HG02938 (cell line): ENCODE measurements at regions not wholly inside any gene's neighbourhood (a gene's known extent, or its start where the extent isn't known, plus 50 kb on each side); places are given as distances from the start of the nearest gene placed in this dataset.

ENCODE experiments used
- ATAC-seq: cut with Tn5 transposase; IDR thresholded peaks from one replicate; pipeline ENCODE4 v1.9.1; 2021; ENCODE audit warnings: mild to moderate bottlenecking, moderate library complexity; ENCODE audit not compliant: unreplicated experiment

GRCh38 chr15:91471468-91471867 is 371.4 kb downstream of the SV2B start:
- ATAC-seq, result no peak

DNA sequence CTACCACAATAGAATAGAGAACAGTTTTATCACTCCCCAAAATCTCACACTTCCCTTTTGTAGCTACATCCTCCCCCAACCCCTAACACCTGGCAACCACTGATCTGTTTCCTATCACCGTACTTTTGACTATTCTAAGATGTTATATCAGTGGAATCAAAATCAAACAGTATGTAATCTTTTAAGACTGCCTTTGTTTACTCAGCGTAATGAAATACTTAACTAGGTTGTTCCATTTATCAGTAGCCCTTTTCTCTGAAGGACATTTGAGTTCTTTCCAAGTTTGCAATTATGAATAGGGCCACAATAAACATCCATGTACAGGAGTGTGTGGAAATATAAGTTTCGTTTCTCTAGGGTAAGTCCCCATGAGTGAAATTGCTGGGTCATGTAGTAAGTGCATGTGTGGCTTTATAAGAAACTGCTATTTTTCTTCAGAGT is 372.3 kb downstream of the SV2B start:
- ATAC-seq, result no peak

GRCh38 chr15:91473894-91474545 is 374.0 kb downstream of the SV2B start:
- ATAC-seq, result no peak

GRCh38 chr15:91476861-91477260 is 376.6 kb upstream of the SLCO3A1 start:
- ATAC-seq, result no peak

GRCh38 chr15:91478717-91479191 is 374.8 kb upstream of the SLCO3A1 start:
- ATAC-seq, result no peak

GRCh38 chr15:91480426-91480825 is 373.1 kb upstream of the SLCO3A1 start:
- no peak for ATAC-seq

DNA sequence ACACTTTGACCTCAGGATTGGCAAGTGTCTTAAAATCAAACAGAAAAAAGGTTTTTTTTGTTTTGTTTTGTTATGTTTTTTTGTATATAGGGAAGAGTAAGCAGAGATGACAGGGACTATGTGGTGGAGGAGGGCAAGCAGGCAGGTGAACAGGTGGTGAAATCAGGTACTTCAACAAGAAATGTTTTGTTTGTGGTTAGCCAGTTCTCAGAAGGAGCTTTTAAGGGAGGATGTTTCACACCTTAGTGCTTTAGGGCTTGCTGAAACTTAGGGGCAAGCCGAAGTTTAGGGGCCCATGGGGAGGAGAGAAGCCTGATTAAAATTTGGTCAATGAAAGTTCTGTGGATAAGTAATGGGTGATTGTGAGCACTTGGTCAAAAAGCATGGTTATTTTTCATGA is 370.7 kb upstream of the SLCO3A1 start:
- ATAC-seq, result no peak

- no peak for ATAC-seq
Measured at GRCh38 chr15:91484141-91484540, 369.4 kb upstream of the SLCO3A1 start.

DNA sequence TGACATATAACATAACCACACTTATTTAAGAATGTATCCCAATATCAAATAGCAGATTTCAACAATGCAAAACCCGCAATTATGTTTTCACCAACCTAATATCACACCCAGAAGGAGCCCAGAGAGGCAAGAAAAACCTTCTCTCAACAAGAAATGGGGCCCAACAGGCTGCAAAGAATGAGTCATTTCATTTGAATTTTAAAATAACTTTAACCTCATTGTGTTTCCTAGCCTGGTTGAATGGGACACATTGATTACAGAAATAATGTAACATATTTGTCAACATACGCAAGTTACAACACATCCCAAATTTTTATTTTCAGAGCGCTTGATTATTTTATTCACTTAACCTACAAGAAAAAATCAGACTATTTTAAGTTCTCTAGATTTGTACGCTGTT is 365.1 kb upstream of the SLCO3A1 start:
- no peak for ATAC-seq

DNA sequence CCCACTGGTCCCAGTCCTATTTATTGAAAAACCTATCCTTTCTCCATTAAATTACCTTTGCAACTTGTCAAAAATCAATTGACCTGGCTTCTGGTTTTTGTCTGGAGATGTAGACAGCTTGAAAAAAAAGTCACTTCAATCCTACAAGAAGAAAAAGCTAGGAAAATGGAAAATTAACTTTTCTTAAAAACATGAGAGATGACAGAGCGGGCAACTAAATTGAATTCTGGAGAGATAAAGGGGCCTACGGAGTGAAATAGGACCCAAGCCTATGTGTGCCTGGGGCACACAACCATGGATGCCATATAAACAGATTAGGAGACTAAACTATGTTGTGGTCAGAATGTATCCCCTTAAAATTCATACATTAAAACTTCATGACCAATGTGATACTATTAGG is 363.3 kb upstream of the SLCO3A1 start:
- ATAC-seq, result no peak

DNA sequence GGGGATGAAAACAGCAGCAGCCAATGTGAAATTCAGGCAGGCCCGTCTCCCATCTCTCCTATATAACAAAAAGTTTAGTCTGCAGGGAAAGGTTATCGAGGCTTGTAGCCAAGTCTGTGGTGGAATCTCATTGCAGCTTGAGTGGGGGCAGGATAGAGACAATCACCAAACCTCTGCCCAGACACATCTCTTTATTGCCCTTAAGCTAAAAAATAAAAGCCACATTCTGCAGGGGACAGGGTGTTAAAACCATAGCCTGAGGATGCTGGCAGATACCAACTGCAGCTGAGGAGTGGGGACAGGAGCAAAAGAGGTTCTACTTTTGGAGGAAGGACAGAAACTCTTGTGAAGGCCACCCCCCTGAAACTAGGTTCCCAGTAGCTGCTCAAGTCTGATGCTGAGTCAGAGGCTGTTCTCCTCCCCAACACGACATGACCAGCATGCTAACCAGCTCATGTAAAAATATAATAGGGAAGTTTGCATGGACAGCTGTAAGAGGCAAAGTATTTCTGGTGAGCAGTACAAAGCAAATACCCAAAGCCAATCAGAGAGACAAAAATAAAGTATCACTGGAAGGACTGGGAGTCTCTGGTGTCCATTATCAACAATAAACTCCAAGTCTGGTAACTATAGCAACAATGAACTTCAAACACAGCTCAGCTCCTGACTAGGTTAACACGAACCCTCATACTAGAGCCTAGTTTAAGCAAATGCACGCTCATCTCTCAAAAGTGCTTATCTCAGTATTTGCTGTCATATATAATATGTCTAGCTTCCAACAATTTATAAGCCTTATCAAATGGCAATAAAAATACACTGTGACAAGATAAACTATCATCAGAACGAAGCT is 362.2 kb upstream of the SLCO3A1 start:
- ATAC-seq, result no peak

- ATAC-seq, result no peak
Measured at GRCh38 chr15:91496754-91497691, 356.5 kb upstream of the SLCO3A1 start.

- ATAC-seq, result no peak
Measured at GRCh38 chr15:91498046-91498748, 355.3 kb upstream of the SLCO3A1 start.

GRCh38 chr15:91498749-91499062 is 354.8 kb upstream of the SLCO3A1 start:
- ATAC-seq, result no peak

GRCh38 chr15:91499774-91500383 is 353.6 kb upstream of the SLCO3A1 start:
- ATAC-seq, result no peak

- ATAC-seq, result no peak
Measured at GRCh38 chr15:91508633-91509032, 344.9 kb upstream of the SLCO3A1 start.

DNA sequence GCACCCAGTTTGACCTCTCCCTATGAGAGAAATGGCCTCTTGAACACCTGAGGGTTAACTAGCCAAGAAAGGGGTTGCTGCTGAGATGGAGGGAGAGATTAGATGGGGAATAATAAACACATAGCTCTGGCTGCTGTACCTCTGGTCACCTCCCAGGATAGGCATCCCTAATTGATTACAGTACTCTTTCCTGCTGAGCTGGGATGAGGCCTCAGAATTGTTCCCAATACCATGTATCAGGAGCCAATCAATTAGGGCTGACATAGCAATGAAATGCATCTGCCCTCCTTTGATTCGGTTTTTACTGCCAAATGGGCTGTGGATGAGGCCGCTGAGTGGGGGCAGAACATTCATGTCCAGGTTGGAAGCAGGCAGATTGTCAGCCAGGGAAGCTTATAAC is 339.4 kb upstream of the SLCO3A1 start:
- ATAC-seq, result no peak

GRCh38 chr15:91515188-91515754 is 338.2 kb upstream of the SLCO3A1 start:
- no peak for ATAC-seq

- no peak for ATAC-seq
Measured at GRCh38 chr15:91516866-91517265, 336.6 kb upstream of the SLCO3A1 start.
